ENCODE measurements at regions not wholly inside any gene's neighbourhood (a gene's known extent, or its start where the extent isn't known, plus 50 kb on each side); places are given as distances from the start of the nearest gene placed in this dataset.

DNA sequence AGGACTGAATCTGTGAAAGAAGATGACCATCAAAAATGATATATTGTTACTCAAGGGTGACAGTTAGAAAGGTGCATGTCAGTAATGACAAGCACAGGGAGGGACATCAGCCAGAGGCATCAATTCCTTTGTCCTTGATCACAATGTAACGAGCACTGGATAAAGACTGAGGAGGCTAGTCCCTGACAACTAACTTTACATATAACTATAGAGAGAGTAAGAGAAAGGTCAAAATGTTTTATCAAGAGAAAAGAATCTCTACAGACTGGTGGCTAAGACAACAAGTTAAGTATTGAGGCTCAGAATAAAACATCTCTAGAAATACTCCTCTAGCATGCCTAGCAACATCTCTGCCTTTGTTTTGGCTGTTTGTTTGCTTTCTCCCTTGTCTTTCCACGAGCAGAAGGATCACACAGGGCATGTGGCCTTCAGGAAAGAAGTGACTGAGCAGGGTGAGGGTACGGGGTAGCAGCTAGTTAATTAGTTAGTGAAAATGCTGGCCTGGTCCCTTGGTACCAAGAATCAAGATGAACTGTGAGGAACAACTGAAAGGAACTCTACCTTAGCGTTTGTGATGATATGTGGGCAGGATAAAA is 724.1 kb upstream of the MEF2C start:
- TF ChIP-seq POLR2A (IDR thresholded peaks at IDR 0.05) (no peak), CTCF (IDR thresholded peaks at IDR 0.05) (no peak), EP300 (IDR thresholded peaks at IDR 0.05; ENCODE audit: low read depth) (no peak)
